UCSD-AML1 (cell line): ENCODE measurements at regions not wholly inside any gene's neighbourhood (a gene's known extent, or its start where the extent isn't known, plus 50 kb on each side); places are given as distances from the start of the nearest gene placed in this dataset.

Experiments used
- DNase-seq: peaks from one replicate; lab custom pipeline; 2025; ENCODE audit not compliant: unreplicated experiment; lab: John Stamatoyannopoulos, UW

DNA sequence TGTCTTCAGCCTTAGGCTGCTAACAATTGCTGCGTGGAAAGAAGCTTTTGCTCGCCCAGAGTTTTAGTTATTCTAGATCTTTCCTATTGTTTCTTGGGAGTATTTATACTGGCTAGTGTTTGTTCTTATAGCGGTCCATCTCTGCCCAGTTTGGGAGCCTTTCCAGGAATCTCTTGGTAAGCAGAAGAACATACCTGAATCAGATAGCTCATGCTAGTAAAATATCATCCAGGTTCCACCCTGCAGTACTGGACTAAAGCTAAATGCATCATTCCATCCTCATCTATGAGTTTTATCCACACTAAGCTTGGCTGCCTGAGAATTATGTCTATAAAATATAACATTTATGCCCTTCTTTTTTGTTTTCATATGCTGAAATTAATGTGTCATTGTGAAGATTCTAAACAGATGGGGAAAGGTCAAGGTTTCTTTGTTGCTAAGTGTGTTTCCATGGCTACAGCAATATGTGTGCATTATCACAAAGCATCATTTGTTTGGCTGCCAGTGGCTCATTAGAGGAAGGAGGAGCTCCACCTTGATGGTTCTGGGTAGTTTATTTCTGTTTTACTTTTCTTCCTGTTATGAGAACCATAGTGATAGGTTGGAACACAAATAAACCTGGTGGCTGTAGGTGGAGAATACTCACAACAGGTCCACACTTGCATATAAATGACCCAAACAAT lies 182.8 kb downstream of the PIK3C3 start:
- DNase-seq, result no peak

DNA sequence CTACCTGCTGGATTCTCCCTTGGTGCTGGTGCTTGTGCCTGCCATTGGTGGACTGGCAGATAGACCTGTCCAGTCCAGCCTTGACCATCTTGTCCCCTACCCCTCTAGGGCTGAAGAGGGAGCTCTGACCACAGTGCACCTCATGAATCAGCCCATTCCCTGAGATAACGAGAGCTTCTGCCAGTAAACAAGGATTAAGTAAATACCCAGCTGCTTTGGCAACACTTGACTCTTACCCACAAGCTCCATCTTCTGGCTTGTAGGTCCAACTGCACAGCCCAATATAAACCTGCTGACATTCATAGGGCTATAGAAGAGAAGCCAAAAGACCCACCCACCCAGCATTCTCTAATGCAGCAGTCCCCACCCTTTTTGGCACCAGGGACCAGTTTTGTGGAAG lies 186.4 kb downstream of the PIK3C3 start:
- DNase-seq, result no peak

DNA sequence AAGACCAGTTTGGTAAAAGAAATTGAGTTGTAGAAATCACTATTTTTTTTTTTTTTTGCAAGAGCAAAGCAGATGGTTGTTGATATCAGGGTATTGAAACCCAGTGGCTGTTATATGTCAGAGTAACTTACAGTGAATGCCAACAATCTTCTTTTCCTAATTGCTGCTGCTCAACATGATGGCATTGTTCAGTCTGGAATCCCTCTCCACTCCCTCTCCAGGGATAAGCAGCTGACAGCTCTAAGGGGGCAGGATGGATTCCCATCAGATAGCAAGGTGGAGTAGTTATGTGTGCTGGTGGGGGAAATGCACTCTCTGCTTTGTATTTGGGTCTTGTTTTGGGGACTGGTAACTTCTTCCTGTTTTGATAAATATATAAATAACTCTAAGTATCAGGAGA lies 200.0 kb downstream of the PIK3C3 start:
- DNase-seq, result no peak

DNA sequence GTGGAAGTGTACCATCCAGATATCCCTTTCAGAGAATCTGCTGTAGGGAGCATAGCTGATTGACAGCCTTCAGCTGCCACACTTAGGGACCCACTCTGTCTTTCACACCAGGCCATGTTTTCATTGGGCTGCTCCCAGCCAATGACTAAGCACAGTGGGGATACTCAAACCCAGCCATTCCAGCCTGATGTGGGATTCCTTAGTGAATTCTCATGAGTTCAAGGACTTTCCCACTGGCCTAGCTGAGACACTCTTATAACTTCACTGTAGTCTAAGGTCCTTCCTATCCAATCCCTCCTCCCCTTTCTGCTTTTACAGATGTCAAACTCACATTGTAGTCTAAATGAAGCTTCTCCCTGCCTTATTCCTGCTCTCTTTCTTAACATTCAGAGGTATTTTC lies 201.2 kb downstream of the PIK3C3 start:
- DNase-seq, result no peak

DNA sequence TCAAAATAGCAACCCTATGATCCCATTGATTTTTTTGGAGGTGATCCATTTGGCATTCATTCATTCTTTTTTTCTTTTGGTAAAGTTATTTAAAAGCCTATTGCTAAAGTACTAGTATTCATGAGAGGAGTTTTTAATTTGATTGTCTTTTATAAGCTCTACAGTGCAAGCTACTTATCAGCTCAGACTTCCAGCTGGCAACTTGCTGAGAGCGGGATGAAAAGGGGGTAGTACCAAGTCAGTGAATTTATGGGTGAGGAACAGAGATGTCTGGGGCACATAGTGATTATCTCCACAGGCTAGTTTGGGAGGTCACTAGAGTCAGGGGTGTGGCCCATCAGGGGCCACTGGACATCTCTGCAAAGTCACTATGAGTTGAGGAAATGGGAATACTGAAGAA lies 202.4 kb downstream of the PIK3C3 start:
- DNase-seq, result no peak

DNA sequence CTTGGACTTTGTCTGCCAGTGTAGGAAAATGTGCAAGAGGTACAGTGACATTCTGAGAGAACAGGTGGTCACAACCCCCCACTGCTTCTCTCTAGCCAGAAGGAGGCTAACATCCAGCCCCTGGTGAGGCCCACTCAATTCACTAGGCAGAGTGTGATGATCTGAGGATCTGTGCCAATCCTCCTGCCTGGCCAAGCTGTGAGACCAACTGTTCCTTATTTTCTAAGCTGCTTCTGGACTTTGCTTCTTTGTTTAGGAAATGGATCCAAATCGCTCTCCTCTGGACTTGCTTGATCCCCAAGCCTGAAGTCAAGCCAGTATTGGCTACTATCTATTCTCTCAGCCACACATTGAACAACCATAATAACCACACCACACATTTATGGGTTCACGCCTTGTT lies 202.8 kb downstream of the PIK3C3 start:
- DNase-seq, result no peak

DNA sequence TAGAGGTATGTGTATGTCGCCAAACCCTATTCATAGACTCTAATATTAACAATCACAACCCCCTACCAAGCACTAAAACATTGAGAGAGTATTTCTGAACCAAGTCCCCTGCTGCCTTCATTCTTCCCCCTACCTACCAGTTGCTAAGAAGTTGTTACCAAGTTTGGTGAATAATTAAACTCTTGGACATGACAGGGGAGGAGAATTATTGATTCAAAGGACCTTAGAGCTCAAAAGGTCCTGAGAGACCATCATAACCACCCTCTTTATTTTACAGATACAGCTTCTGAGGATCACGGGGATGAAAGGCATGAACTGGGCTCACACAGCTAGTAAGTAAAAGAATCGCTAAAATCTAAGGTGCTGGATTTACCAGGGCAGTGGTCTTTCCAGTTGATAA lies 204.1 kb downstream of the PIK3C3 start:
- DNase-seq, result no peak

DNA sequence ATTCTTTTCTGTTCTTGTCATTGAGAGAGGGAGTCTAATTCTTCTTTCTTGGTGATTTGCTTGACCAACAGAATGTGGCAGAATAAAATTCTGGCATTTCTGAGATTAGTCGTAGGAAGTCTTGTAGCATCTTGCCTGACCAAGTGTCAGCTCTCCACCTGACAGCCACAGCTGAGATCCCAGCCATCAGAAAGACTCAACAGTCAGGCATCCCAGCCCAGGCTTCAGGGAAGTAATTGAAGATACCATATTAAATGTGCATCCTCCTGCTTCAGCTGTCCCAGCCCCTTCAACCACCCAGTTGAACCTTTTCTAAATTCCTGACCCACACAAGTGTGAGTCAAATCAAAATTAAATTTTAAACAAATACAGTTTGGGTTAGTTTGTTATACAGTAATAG lies 208.3 kb downstream of the PIK3C3 start:
- no peak for DNase-seq

DNA sequence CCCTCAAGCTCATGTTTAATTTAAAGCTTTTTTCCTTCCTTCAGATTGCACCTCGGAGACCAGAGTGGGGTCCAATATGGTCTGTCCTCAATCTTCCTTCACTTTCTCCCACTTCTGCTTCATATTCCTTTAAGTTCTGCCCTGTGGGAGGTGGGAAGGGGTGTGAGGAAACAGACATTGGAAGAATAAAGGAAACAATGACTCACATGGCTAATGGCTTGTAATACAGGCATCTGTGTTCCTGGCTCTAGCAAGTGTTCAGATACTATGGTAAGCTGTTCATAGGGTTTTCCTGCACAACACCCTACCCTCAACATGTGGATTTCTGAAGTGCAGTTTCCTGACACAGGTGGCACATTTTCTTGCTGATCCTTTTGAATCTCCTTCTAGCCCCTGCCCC lies 209.5 kb downstream of the PIK3C3 start:
- no peak for DNase-seq

DNA sequence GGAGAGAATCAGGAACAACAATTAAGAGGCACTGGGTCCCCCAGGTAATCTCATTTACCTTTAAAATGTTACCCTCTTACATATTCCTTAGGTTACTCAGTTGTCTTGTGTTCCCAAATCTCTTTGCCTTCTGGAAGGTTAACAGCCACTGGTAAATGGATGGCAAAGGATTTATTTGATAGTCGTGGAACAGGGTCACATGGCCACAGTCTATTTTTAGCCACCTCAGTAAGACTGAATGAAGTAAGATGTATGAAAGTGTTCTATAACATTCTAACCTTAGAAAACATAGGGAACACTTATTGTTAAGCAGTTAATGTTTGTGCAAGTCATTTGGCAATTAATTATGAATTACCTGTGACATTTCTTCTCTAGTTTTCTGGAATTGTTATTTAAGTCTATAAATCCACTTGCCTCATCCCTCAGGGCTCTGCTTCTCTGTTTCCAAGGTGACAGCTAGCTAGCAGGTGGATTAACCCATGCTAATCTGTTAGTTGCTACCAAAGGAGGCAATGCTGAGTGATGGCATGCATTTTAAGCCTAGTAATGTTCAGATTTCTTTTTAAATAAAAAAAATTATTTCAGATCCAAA lies 211.0 kb downstream of the PIK3C3 start:
- no peak for DNase-seq

DNA sequence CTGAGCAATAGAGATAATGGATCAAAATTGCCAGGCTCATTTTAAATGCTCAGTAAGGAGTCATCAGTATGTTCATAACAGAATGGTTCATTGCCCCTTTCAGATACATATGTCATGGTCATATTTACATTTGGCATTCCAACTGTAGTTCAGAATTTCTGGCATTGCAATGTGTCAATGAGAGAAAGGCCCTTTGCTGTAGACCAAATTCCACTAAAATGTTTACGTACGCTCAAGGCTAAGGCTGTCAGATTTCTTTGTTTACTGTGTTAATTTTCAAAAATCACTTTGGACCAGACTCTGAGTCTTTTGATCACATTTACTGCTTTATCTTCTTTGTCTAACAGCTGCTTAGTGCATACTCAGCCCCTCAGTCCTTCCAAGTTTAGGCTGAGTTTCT lies 213.5 kb downstream of the PIK3C3 start:
- DNase-seq, result no peak

DNA sequence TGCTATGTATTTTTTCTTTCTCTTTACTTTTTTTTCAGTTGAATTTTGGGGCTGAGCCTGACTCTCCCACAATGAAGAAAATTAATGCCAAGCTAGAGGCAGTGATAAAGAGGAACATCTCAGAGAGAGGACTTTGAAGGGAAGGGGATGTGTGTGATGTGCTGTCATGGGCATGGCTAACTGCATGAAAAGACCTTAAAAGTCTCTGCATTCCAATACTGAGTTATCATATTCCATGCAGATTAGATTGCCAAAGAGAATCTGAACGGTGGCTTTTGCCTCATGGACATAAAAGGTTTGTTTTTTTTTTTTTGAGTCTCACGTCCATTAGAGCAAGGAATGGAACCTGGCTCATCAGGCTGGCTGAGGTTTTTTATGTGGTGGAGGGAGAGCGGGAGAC lies 213.9 kb downstream of the PIK3C3 start:
- no peak for DNase-seq

DNA sequence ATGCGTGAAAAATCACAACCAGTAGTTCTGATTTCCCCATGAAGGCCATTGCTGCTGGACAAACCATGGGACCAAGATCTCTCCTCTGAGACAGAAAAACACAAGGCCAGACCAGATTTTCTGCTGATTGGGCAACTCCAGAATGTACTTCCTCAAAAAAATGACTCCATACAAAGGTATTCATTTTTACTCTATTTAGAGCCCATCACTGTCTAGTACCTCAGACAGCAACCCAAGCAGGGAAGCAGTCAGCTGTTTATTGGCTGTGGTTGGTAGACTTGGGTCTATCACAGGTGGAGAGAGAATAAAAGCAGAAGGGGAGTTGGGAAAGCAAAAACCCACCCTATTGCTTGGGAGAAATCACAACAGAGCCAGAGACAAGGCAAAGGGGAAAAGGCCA lies 219.9 kb downstream of the PIK3C3 start:
- DNase-seq, result no peak

DNA sequence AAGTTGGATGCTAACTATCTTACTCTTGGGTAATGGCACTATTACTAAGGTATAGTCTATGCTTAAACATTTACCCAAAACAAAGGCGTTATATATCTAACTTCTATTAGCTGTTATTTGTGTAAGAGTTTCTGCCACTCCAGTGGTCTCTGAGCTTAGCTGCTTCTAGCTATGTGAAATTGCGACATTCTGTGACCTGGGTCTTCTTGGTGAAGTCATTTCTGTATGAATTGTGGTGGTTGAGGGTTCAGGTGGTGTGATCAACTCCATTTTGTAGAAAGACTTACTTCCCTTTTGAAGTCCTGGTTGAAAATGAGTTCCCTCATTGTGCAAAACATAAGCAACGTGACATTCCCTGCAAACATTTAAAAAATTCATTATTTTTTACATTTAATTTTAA lies 221.6 kb downstream of the PIK3C3 start:
- DNase-seq, result no peak

DNA sequence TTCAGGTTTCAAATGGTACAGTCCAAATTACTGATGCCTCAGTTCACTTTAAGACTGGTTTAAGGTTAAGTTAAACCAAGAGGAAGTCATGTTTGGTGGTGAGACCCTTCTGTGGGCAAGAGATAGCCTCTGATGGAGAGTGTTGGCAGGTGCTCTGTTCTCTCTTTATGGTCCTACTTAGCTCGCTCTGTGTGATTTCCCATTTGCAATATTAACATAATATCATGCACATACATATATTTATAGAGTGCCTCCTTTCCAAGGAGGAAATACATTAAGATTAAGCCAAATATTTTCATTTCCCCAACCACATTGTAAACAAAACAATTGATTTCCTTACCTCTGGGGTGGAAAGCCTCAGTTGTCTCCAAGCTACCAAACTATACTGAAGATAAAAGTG lies 222.4 kb downstream of the PIK3C3 start:
- DNase-seq, result no peak

DNA sequence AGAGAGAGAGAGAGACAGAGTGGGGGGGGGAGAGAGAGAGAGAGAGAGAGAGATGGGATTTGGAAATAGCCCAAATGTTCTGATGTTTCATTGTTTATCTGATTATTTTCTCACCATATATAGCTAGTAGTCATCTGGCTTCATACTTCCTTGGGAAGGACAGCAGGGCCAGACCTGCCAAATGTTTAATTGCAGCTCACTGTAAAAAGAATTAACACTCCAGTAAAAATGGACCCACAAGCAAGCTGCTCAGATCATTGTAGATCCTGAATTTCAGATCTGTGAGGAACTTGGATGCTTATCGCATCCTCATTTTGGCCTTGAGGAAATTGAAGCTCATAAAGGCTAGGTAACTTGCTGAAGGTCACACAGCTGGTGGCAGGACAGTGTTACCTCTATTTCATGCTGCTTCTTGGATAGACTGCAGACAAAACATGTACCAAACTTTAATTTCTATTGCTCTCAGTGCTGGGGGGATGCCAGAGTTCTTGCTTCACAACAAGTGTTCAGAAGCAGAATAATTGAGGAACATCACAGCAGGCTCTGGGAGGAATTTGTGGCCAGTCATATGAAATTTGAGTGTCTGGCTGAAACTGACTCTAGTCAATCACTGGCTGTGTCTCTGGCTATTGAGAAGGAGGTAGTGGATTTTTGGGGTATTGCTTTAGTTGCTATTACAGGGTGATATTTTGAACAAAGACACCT lies 223.5 kb downstream of the PIK3C3 start:
- no peak for DNase-seq

DNA sequence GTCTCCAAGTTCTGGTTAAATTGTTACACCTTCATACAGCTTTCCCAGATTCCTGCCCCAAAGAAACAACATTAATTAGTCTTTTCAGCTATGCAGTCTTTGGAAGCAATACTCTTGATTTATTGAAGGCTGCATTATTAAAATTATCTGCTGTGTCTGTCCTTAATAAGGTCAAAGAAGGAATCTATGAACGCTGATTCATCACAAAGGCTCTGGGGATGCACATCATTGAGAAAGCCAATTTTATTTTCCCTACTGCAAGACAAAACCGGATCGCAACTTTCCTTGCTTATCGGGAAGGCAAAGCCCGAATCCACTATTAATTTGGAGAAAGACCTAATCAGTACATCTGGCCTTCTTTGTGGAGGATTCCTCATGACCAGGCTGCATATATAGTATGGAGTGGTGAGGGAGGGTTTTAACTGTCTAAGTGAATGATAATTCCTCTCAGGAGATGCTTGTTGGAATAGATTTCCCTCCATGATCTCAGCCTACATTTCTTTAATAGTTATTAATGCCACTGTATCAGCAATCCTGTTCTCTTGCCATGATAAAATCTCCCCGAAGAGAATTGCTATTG lies 224.6 kb downstream of the PIK3C3 start:
- DNase-seq, result no peak

DNA sequence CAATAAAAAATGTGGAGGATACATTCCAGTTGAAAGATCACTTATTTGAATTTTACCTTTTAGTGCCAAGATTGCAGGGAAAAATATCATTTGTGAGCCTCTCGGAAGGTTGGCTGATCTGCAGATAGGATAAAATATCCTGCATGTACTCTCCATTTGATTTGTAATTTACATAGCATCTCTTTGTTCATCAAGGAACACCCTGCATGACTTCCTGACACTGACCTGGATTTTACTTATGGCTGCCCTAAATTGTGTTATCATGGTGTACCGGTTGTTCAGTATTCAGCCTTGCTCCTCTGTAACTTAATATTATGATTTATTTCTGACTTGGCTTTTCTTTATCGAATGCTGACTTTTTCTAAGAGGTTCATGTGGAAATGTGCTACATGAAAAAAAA lies 226.4 kb downstream of the PIK3C3 start:
- DNase-seq, result no peak

DNA sequence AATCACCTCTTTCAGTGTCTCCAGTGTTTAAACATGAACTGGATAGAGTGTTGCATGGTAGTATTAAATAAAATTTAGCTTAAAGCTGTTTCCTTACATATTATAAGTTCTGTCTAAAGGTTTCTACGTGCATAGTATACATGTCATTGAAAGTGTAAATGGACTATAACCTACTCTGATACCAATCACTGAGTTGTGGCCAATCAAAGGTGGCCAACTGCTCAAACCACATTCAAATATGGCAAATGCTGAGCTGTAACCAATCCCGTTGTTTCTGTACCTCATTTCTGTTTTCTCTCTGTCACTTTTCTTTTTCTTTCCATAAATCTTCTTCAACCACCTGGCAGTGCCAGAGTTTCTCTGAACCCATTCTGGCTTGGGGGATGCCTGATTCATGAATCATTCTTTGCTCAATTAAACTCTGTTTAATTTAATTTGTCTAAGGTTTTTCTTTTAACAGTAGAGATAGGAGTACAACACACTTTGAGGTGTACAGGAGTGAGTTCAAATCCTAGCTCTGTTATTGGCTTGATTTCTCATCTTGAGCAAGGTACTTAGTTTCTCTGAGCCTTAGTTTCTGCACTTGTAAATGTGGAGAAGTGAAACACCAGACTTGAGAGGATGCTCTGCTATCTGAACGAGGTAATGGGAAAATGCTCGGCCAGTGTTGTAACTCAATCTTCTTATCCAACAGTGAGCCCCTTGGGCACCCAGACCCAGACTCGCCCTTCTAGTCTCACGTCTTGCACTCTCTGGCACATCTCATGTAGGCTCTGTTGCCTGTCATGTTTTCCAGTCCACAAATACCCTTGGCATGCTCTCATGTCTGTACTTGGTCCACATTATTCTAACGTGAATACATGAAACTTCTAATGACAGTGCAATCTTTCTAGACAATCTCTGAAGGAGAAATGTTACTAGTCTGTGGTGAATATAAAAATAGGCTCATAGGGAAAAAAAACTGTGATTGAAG lies 228.0 kb downstream of the PIK3C3 start:
- no peak for DNase-seq

DNA sequence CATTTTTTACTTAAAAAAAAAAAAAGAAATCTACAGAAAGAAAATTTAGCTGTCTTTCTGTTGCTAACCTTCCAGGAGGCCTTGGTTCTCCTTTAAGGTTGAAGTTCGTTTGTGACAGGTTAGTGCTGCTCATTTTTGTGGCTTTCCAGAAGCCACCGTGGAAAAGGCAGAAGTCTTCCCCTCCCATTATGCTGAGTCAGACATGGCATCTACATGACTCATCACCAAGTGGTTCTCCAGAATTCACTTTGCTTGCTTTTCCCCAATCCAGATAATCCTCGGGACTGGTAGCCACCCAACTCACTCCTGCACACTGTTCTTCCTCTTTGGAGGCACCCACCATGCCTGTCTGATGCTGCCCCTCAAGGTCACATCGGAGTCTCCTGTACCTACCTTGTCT lies 228.7 kb downstream of the PIK3C3 start:
- no peak for DNase-seq
